HEK293T (cell line): ENCODE measurements at regions not wholly inside any gene's neighbourhood (a gene's known extent, or its start where the extent isn't known, plus 50 kb on each side); places are given as distances from the start of the nearest gene placed in this dataset.

Experiments used
- ARNT ChIP-seq: fragments of 450-650 bp; IDR thresholded peaks from 2 replicates; pipeline ENCODE4 v1.6.1; 2017; ENCODE audit warnings: mild to moderate bottlenecking
- BHLHE40 ChIP-seq: fragments of 450-650 bp; IDR thresholded peaks from 2 replicates; pipeline ENCODE4 v1.6.1; 2016; ENCODE audit warnings: mild to moderate bottlenecking, moderate library complexity, borderline replicate concordance
- ELF4 ChIP-seq: fragments of 450-650 bp; IDR thresholded peaks from 2 replicates; pipeline ENCODE4 v1.6.1; 2017; ENCODE audit warnings: antibody characterized with exemption
- FOXK2 ChIP-seq: fragments of 450-650 bp; IDR thresholded peaks from 2 replicates; pipeline ENCODE4 v1.6.1; 2016; ENCODE audit warnings: mild to moderate bottlenecking
- FOXM1 ChIP-seq: fragments of 450-650 bp; IDR thresholded peaks from 2 replicates; pipeline ENCODE4 v1.6.1; 2017; ENCODE audit warnings: mild to moderate bottlenecking, borderline replicate concordance
- HDGF ChIP-seq: fragments of 450-650 bp; IDR thresholded peaks from 2 replicates; pipeline ENCODE4 v1.6.1; 2017; ENCODE audit warnings: antibody characterized with exemption, borderline replicate concordance
- LEF1 ChIP-seq: fragments of 450-650 bp; IDR thresholded peaks from 2 replicates; pipeline ENCODE4 v1.6.1; 2017; ENCODE audit warnings: mild to moderate bottlenecking, borderline replicate concordance
- NFRKB ChIP-seq: fragments of 450-650 bp; IDR thresholded peaks from 2 replicates; pipeline ENCODE4 v1.6.1; 2016; ENCODE audit warnings: mild to moderate bottlenecking, moderate library complexity
- SP1 ChIP-seq: fragments of 450-650 bp; IDR thresholded peaks from 2 replicates; pipeline ENCODE4 v1.6.1; 2017
- SUZ12 ChIP-seq: fragments of 450-650 bp; IDR thresholded peaks from 2 replicates; pipeline ENCODE4 v1.6.1; 2016; ENCODE audit warnings: mild to moderate bottlenecking
- TARDBP ChIP-seq: fragments of 450-650 bp; IDR thresholded peaks from 2 replicates; pipeline ENCODE4 v1.6.1; 2016
- ZNF384 ChIP-seq: fragments of 450-650 bp; IDR thresholded peaks from 2 replicates; pipeline ENCODE4 v1.6.1; 2016

- TF ChIP-seq ELF4 = no peak
- no peak for TF ChIP-seq FOXM1
- no peak for TF ChIP-seq SP1
- TF ChIP-seq NFRKB = no peak
- no peak for TF ChIP-seq ZNF384
- no peak for TF ChIP-seq TARDBP
- no peak for TF ChIP-seq BHLHE40
- TF ChIP-seq FOXK2 = no peak
- no peak for TF ChIP-seq ARNT
- no peak for TF ChIP-seq LEF1
- TF ChIP-seq HDGF = no peak
- TF ChIP-seq SUZ12 = no peak
Measured at GRCh38 chr11:87429996-87430395, 392.3 kb downstream of the TMEM135 start.
